ENCODE measurements at regions not wholly inside any gene's neighbourhood (a gene's known extent, or its start where the extent isn't known, plus 50 kb on each side); places are given as distances from the start of the nearest gene placed in this dataset.

GRCh38 chr2:172153156-172153555 is 50.5 kb upstream of the DLX2 start:
- TF ChIP-seq CTCF (IDR thresholded peaks at IDR 0.05) = no peak
- 27 to 64% methylated on average over 2 of the region's 2 CpGs for WGBS, 2 donors
- FAIRE-seq = no peak
- Histone ChIP-seq H3K27me3 (peaks cover 0 to 4% (median 0%) of the 10 kb centered on the region in 4 donors), H3K36me3 (no peaks in the 10 kb centered on the region), H3K4me3 (no peak overlapping the region), H3K4me1 (no peaks in the 10 kb centered on the region), H3K9me3 (no peaks in the 10 kb centered on the region), H3K27ac (no peak overlapping the region)
- no peak for ATAC-seq
- intact Hi-C loops (cut with DNase I) = no loop called here
- no peak for DNase-seq

- H3K27ac ChIP-seq = no peak overlapping the region
Measured at GRCh38 chr2:172153757-172154156, 51.1 kb upstream of the DLX2 start.

GRCh38 chr2:172155752-172156151 is 53.1 kb upstream of the DLX2 start:
- no peak for DNase-seq
- no peaks in the 10 kb centered on the region for H3K4me1 ChIP-seq
- peaks cover 0 to 4% (median 0%) of the 10 kb centered on the region in 4 donors for H3K27me3 ChIP-seq
- H3K4me3 ChIP-seq = no peak overlapping the region
- FAIRE-seq = no peak
- 74 to 76% methylated on average over 12 of the region's 12 CpGs for WGBS, 2 donors
- no peaks in the 10 kb centered on the region for H3K36me3 ChIP-seq
- TF ChIP-seq CTCF (IDR thresholded peaks at IDR 0.05) = no peak
- ATAC-seq = no peak
- H3K9me3 ChIP-seq = no peaks in the 10 kb centered on the region
- intact Hi-C loops (cut with DNase I) = no loop called here
- H3K27ac ChIP-seq = no peak overlapping the region

More at GRCh38 chr2:172153757-172154156, 51.1 kb upstream of the DLX2 start:
- DNase-seq = no peak
- ATAC-seq = no peak
- Histone ChIP-seq H3K4me3 (no peak overlapping the region), H3K36me3 (no peaks in the 10 kb centered on the region), H3K27me3 (peaks cover 0 to 4% (median 0%) of the 10 kb centered on the region in 4 donors), H3K4me1 (no peaks in the 10 kb centered on the region), H3K9me3 (no peaks in the 10 kb centered on the region)
- no peak for FAIRE-seq
- intact Hi-C loops (cut with DNase I) = no loop called here
- no peak for TF ChIP-seq CTCF (IDR thresholded peaks at IDR 0.05)

GRCh38 chr2:172160839-172161238 is 58.1 kb upstream of the DLX2 start:
- no peak for TF ChIP-seq CTCF (IDR thresholded peaks at IDR 0.05)
- no peak for ATAC-seq

GRCh38 chr2:172162225-172162733 is 59.6 kb upstream of the DLX2 start:
- Histone ChIP-seq H3K4me1 (no peaks in the 10 kb centered on the region), H3K4me3 (no peak overlapping the region), H3K27me3 (no peaks in the 10 kb centered on the region), H3K36me3 (no peaks in the 10 kb centered on the region), H3K27ac (no peak overlapping the region), H3K9me3 (no peaks in the 10 kb centered on the region)
- ATAC-seq (no peak), FAIRE-seq (no peak), DNase-seq (no peak)
- 68 to 81% methylated on average over 7 of the region's 7 CpGs for WGBS, 2 donors
- no peak for TF ChIP-seq CTCF (IDR thresholded peaks at IDR 0.05)
- intact Hi-C loops (cut with DNase I) = no loop called here

More at GRCh38 chr2:172160839-172161238, 58.1 kb upstream of the DLX2 start:
- Histone ChIP-seq H3K27me3 (peaks cover 0 to 4% (median 0%) of the 10 kb centered on the region in 4 donors), H3K4me3 (no peak overlapping the region), H3K36me3 (no peaks in the 10 kb centered on the region), H3K9me3 (no peaks in the 10 kb centered on the region), H3K27ac (no peak overlapping the region), H3K4me1 (no peaks in the 10 kb centered on the region)
- intact Hi-C loops (cut with DNase I) = no loop called here
- DNase-seq = no peak
- FAIRE-seq = no peak
- 90 to 93% methylated on average over 1 of the region's 1 CpG for WGBS, 2 donors
